Right lung (tissue), 2 donors: ENCODE measurements at regions not wholly inside any gene's neighbourhood (a gene's known extent, or its start where the extent isn't known, plus 50 kb on each side); places are given as distances from the start of the nearest gene placed in this dataset.
A peak's percentile ranks its signal among the peaks of the same experiment; 100 is the strongest.

Experiments used
- DNase-seq, 2 donors: peaks; one replicate each; pipeline ENCODE4 v3.0.0-alpha.2; 2013

- no peak for DNase-seq
These were observed 81.7 kb upstream of the MSI2 start for GRCh38 chr17:57174591-57174990.

DNA sequence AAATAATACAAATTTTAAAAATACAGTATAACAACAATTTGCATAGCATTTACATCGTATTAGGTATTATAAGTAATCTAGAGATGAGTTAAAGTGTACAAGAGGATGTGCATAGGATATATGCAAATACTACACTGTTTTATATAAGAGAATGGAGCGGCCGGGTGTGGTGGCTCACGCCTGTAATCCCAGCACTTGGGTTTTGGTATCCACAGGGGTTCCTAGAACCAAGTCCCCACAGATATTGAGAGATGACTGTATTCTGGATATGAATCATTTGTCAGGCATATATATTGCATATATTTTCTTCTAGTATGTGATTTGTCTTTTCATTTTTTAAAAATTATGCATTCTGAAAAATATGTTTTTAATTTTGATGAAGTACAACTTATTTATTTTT lies 77.5 kb upstream of the MSI2 start:
- no peak for DNase-seq

DNA sequence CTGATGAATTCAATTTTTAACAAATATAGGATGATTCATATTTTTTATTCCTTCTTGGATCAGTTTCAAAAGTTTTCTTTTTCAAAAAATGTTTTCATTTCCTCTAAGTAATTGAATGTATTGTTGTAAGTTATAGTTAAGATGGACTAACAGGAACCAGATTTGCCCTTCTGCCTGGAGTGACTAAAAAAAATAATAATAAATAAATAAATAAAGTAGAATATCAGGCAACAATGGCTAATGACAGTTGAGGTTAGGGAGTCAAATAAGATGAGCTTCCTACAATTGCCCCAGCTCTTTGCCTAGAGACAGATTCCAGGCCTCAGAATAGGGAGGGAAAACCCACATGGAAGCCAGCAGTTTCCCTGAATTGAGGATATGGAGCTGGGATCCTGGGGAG lies 73.7 kb upstream of the MSI2 start:
- no peak for DNase-seq

GRCh38 chr17:57186226-57187019 lies 69.9 kb upstream of the MSI2 start:
- DNase-seq = peak in 1 of 2 donors; percentile 12

- no peak for DNase-seq
These were observed 68.9 kb upstream of the MSI2 start for GRCh38 chr17:57187391-57187790.

DNA sequence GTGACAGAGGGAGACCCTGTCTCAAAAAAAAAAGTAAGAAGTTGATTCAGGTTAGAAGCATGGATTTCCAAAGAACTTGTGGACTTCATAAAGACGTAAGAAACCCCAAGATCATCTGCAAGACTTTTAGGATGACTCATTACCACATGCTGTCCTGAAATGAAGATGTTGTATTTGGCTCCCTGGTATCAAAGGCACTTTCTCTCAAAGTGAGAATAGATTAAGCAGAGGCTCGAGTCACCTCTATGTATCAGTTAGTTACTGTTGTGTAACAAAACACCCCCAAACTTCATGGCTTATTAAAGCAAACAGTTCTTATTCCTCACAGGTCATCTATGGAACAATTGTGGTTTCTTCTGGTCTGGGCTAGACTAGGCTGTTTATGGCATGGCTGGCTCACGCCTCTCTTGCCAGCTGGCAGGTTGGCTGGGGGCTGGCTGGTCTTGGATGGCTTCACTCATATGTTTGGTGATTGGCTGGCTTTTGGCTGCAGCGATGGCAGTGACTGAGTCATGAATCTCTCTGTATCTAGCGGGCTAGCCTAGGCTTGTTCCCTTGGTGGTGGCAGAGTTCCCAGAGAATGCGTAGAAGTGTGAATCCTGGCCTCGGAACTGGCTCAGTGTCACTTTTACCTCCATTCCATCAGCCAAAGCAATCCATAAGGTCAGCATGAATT lies 60.4 kb upstream of the MSI2 start:
- no peak for DNase-seq

- no peak for DNase-seq
These were observed 58.8 kb upstream of the MSI2 start for GRCh38 chr17:57197466-57198071.

DNA sequence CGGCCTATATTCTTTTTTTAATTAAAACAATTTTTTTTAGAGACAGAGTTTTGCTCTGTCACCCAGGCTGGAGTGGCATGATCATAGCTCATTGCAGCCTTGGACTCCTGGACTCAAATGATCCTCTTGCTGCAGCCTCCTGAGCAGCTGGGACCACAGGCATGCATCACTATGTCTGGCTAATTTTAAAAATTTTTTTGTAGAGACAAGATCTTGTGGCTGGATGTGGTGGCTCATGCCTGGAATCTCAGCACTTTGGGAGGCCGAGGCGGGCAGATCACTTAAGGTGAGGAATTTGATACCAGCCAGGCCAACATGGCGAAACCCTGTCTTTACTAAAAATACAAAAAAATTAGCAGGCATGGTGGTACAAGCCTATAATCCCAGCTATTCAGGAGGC lies 54.8 kb upstream of the MSI2 start:
- no peak for DNase-seq

DNA sequence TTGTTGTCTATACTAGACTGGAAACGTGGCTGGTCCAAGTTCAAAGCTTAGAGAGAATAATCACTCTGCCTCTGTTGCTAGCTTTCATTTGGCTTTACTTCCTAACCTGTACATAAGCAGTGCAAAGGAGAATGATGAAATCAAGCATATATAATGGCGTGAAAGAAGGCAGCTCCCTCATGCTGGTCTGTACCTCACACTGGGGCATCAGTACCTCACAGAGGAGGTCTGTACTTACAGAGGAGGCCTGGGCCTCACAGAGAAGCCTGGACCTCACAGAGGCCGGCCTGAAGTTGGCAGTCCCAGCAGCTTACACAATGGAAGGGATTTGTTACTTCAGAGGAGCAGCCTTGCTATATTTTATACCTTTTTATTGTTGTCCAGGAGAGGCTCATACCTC lies 53.3 kb upstream of the MSI2 start:
- DNase-seq = no peak
